ENCODE measurements at regions not wholly inside any gene's neighbourhood (a gene's known extent, or its start where the extent isn't known, plus 50 kb on each side); places are given as distances from the start of the nearest gene placed in this dataset.

DNA sequence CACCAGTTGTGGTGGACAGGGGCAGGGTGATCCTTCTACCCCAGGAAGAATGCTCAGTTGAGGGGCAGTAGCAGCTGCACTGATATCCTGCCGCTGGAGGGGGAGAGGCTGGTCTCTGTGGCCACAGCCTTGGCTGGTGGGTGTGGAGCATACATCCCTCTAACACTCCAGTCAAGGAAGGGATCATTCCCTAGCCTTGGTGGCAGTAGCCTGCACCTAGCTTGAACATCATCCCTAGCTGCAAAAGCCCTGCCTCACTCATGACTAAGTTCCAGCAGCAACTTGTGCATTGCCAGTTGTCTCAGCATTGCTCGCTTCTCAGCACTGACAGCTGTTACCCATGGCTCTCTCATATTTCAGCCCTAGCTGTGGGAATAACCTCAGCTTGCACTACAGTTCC is 688.9 kb upstream of the POT1 start:
- TF ChIP-seq, protein P1, sequence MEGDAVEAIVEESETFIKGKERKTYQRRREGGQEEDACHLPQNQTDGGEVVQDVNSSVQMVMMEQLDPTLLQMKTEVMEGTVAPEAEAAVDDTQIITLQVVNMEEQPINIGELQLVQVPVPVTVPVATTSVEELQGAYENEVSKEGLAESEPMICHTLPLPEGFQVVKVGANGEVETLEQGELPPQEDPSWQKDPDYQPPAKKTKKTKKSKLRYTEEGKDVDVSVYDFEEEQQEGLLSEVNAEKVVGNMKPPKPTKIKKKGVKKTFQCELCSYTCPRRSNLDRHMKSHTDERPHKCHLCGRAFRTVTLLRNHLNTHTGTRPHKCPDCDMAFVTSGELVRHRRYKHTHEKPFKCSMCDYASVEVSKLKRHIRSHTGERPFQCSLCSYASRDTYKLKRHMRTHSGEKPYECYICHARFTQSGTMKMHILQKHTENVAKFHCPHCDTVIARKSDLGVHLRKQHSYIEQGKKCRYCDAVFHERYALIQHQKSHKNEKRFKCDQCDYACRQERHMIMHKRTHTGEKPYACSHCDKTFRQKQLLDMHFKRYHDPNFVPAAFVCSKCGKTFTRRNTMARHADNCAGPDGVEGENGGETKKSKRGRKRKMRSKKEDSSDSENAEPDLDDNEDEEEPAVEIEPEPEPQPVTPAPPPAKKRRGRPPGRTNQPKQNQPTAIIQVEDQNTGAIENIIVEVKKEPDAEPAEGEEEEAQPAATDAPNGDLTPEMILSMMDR (IDR thresholded peaks at IDR 0.05), result no peak
- DNase-seq (no peak), ATAC-seq (no peak)
- Histone ChIP-seq H3K4me1 (ENCODE audit: low read depth) (no peaks in the 10 kb centered on the region), H3K4me3 (no peak overlapping the region), H3K36me3 (ENCODE audit: low read depth) (no peaks in the 10 kb centered on the region), H3K9me3 (peaks cover 25% of the 10 kb centered on the region)
- intact Hi-C loops (cut with DNase I, micrococcal nuclease), result no loop called here

DNA sequence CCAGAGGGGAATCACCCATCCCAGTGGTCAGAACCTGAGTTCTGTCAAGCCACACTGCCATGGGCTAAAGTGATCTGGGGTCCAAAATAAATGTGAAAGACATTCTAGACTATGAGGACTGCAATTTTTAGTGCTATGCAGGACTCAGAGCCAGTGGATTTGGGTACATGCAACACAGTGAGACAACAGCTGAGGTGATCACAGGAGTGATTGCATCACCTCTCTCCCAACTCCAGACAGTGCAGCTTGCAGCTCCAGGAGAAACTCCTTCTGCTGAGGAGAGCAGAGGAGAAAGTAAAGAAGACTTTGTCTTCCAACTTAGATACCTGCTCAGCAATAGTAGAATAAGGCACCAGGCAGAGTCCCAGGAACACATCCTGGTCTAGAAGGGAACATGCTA is 682.0 kb upstream of the POT1 start:
- no peak overlapping the region for H3K4me3 ChIP-seq
- DNase-seq (no peak), ATAC-seq (no peak)
- no peaks in the 10 kb centered on the region for H3K36me3 ChIP-seq (ENCODE audit: low read depth)
- TF ChIP-seq, protein P1 (IDR thresholded peaks at IDR 0.05), result no peak
- peaks cover 13% of the 10 kb centered on the region for H3K9me3 ChIP-seq
- intact Hi-C loops (cut with DNase I, micrococcal nuclease), result no loop called here
- H3K4me1 ChIP-seq (ENCODE audit: low read depth), result no peaks in the 10 kb centered on the region

DNA sequence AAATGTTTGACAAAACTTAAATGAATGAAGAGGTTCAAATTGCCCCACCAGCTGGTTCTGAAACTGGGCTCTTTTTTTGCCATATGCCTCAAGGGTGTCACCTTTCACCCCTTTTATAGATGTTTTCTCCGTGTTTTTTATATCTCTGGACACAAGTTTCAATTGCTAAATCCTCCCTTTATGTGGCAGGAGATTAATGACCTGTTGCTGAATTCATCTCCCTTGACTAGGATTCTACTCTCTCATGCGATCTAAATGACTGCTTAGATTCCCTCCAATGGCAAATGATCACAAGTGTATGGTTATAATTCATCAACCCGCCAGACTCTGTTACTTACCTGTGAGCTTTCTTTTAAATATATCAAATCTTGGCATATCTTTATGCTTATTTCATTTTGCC is 677.0 kb upstream of the POT1 start:
- no peaks in the 10 kb centered on the region for H3K9me3 ChIP-seq
- intact Hi-C loops (cut with DNase I, micrococcal nuclease), result no loop called here
- TF ChIP-seq, protein P1 (IDR thresholded peaks at IDR 0.05), result no peak

DNA sequence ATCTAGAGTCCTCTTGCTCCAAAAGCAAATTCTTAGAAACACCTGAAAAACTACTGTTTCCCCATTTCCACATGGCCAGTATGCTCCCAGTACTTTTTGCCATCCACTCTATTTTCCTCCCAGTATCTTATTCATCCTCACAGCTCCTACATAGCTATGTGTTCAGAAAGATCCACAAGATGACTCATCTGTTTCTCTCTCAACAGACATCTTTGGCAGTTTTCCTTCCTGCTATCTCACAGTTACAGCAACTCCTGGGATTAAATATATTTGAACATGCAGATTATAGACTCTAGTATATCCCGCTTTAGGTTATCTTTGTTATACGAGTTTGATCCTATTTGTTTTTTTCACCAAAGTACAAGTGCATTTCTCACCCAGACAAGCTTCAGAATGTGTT is 675.6 kb upstream of the POT1 start:
- no peaks in the 10 kb centered on the region for H3K9me3 ChIP-seq

More for the DNA sequence above, 677.0 kb upstream of the POT1 start:
- DNase-seq (no peak), ATAC-seq (no peak)
- no peaks in the 10 kb centered on the region for H3K36me3 ChIP-seq (ENCODE audit: low read depth)
- H3K4me1 ChIP-seq (ENCODE audit: low read depth), result no peaks in the 10 kb centered on the region
- H3K4me3 ChIP-seq, result no peak overlapping the region

DNA sequence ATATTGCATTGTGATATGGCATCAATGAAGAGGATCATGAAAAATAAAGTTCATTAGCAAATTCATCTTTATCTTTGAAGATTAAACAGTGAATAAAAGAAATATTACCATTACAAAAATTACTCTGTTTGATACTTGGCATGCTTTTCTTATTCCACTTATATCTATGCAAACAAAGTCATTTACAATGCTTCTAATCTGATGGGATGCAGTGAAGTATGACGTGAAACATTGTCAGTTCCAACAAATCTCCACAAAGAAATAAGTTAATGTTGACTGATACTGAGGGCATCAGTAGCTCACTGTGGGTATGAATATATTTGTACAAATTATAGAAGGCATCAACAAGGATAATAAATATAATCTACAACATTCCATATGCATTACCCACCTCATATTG is 672.8 kb upstream of the POT1 start:
- Histone ChIP-seq H3K4me3 (no peak overlapping the region), H3K4me1 (ENCODE audit: low read depth) (no peaks in the 10 kb centered on the region), H3K36me3 (ENCODE audit: low read depth) (no peaks in the 10 kb centered on the region), H3K9me3 (no peaks in the 10 kb centered on the region)
- intact Hi-C loops (cut with DNase I, micrococcal nuclease), result no loop called here
- TF ChIP-seq, protein P1 (IDR thresholded peaks at IDR 0.05), result no peak
- ATAC-seq, result no peak
- no peak for DNase-seq

More for the DNA sequence above, 675.6 kb upstream of the POT1 start:
- H3K4me1 ChIP-seq (ENCODE audit: low read depth), result no peaks in the 10 kb centered on the region
- no peaks in the 10 kb centered on the region for H3K36me3 ChIP-seq (ENCODE audit: low read depth)
- no peak overlapping the region for H3K4me3 ChIP-seq
- no peak for ATAC-seq
- TF ChIP-seq, protein P1 (IDR thresholded peaks at IDR 0.05), result no peak
- DNase-seq, result no peak
- intact Hi-C loops (cut with DNase I, micrococcal nuclease), result no loop called here

DNA sequence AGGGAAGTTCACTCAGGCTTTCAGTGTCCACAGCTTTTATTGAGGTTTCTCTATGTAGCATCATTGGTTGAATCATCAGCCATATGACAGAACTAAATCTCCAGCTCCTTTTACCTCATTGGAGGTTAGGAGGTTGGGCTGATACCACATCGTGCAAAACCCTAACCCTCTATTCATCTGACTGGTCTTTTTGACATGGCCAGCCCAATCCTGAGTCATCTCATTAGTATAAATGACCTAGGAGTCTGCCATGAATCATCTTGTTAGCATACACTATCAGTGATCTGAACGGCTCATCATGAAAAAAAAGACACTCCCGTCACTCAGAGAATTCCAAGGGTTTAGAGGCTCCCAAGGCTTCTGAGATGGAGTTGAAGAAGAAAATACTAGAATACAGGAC is 669.8 kb upstream of the POT1 start:
- TF ChIP-seq, protein P1 (IDR thresholded peaks at IDR 0.05), result no peak
- no peaks in the 10 kb centered on the region for H3K4me1 ChIP-seq (ENCODE audit: low read depth)

More for the DNA sequence above, 669.8 kb upstream of the POT1 start:
- no peaks in the 10 kb centered on the region for H3K36me3 ChIP-seq (ENCODE audit: low read depth)
- intact Hi-C loops (cut with DNase I, micrococcal nuclease), result no loop called here
- no peak overlapping the region for H3K4me3 ChIP-seq
- H3K9me3 ChIP-seq, result no peaks in the 10 kb centered on the region
- ATAC-seq, result no peak
- no peak for DNase-seq

Measured in mucosa of descending colon (tissue), 3 donors.